Caco-2 (cell line): ENCODE measurements at regions not wholly inside any gene's neighbourhood (a gene's known extent, or its start where the extent isn't known, plus 50 kb on each side); places are given as distances from the start of the nearest gene placed in this dataset.

ENCODE experiments used
- BruUV-seq: library from RNA; stranded (reverse); fragments of 400-500 nt; replicated peaks from 2 replicates; lab custom pipeline; 2021; lab: Mats Ljungman, UMichigan
- CTCF ChIA-PET: fragments of 300-600 bp; sonication (Branson Sonifier 250); formaldehyde crosslinking; loops from one replicate; lab custom pipeline; 2022; ENCODE audit warnings: antibody characterized with exemption; lab: Charles Lee
- POLR2A ChIA-PET: fragments of 300-600 bp; sonication (Branson Sonifier 250); formaldehyde crosslinking; loops from one replicate; lab custom pipeline; 2022; ENCODE audit warnings: antibody characterized with exemption; lab: Charles Lee
- DNase-seq, 2 experiments: peaks; one replicate each; pipeline versions ENCODE4 v3.0.0 to v3.0.0-alpha.2; 2020 to 2022
- H3K27me3 ChIP-seq: replicated peaks from 2 replicates; pipeline ENCODE4 v1.6.0; 2011; ENCODE audit warnings: low read length; ENCODE audit not compliant: control insufficient read depth, insufficient read depth
- H3K36me3 ChIP-seq: 2 replicates; pipeline ENCODE4 v1.5.1; 2011; ENCODE audit warnings: low read length; ENCODE audit not compliant: control insufficient read depth, insufficient read depth
- H3K4me1 ChIP-seq: fragments of 250-450 bp; sonication (Bioruptor Pico); 2 replicates; pipeline ENCODE4 v1.5.1; 2020; ENCODE audit warnings: mild to moderate bottlenecking
- H3K4me3 ChIP-seq: 2 replicates; pipeline ENCODE4 v1.5.1; 2011; ENCODE audit warnings: low read depth, mild to moderate bottlenecking, control low read depth, low read length
- H3K9me3 ChIP-seq: fragments of 250-450 bp; sonication (Bioruptor Pico); 2 replicates; pipeline ENCODE4 v1.5.1; 2020; ENCODE audit warnings: mild to moderate bottlenecking, moderate library complexity
- H3K27ac Mint-ChIP-seq: one replicate; pipeline ENCODE4 v1.8.0; 2022; ENCODE audit warnings: mixed read lengths; ENCODE audit not compliant: unreplicated experiment
- H3K27me3 Mint-ChIP-seq: one replicate; pipeline ENCODE4 v1.8.0; 2022; ENCODE audit warnings: mixed read lengths; ENCODE audit not compliant: insufficient read depth, unreplicated experiment
- H3K36me3 Mint-ChIP-seq: one replicate; pipeline ENCODE4 v1.8.0; 2022; ENCODE audit warnings: mild to moderate bottlenecking, mixed read lengths; ENCODE audit not compliant: insufficient read depth, unreplicated experiment
- H3K4me1 Mint-ChIP-seq: one replicate; pipeline ENCODE4 v1.8.0; 2022; ENCODE audit warnings: low read depth, mixed read lengths; ENCODE audit not compliant: unreplicated experiment
- H3K4me3 Mint-ChIP-seq: one replicate; pipeline ENCODE4 v1.8.0; 2022; ENCODE audit warnings: mild to moderate bottlenecking, moderate library complexity, mixed read lengths; ENCODE audit not compliant: unreplicated experiment
- H3K9me3 Mint-ChIP-seq: one replicate; pipeline ENCODE4 v1.8.0; 2022; ENCODE audit warnings: mixed read lengths; ENCODE audit not compliant: unreplicated experiment
- CTCF ChIP-seq, 2 experiments: fragments of 200-600 bp in 1 of 2; IDR thresholded peaks; 1 replicate in 1 of 2; 2 replicates in 1 of 2; pipeline versions ENCODE4 v1.5.1 to v1.8.0; 2011 to 2022; ENCODE audit warnings: antibody characterized with exemption in 1 of 2, control low read depth in 1 of 2, inconsistent platforms in 1 of 2, low read depth in 1 of 2, low read length in 1 of 2, mild to moderate bottlenecking in 1 of 2, moderate library complexity in 1 of 2; ENCODE audit not compliant: insufficient read depth in 1 of 2, severe bottlenecking in 1 of 2, unreplicated experiment in 1 of 2
- intact Hi-C: fragments of 100-400 bp; cut with micrococcal nuclease; formaldehyde crosslinking; loops from one replicate; pipeline ENCODE4 v1.10.0; 2022; ENCODE audit not compliant: unreplicated experiment

- intact Hi-C loops = no loop called here
- Mint-ChIP-seq H3K27ac (no peak overlapping the region), H3K36me3 (no peaks in the 10 kb centered on the region), H3K4me3 (no peak overlapping the region), H3K4me1 (no peaks in the 10 kb centered on the region), H3K27me3 (peaks cover 3% of the 10 kb centered on the region), H3K9me3 (no peaks in the 10 kb centered on the region)
- Histone ChIP-seq H3K4me3 (no peak overlapping the region), H3K9me3 (no peaks in the 10 kb centered on the region), H3K4me1 (no peaks in the 10 kb centered on the region), H3K27me3 (no peaks in the 10 kb centered on the region), H3K36me3 (no peaks in the 10 kb centered on the region)
- no peak for TF ChIP-seq CTCF (IDR thresholded peaks at IDR 0.05; ENCODE audit: insufficient read depth in 1 of 2, low read depth in 1 of 2, low read length in 1 of 2, severe bottlenecking in 1 of 2, unreplicated experiment in 1 of 2)
- POLR2A ChIA-PET = no interaction called here
- CTCF ChIA-PET = no interaction called here
- DNase-seq = no peak
- BruUV-seq = no TSS peak
Observed at GRCh38 chr2:180905002-180905401, 75.4 kb upstream of the UBE2E3 start.

- intact Hi-C loops = no loop called here
- H3K36me3 Mint-ChIP-seq = no peaks in the 10 kb centered on the region
- Histone ChIP-seq H3K27me3 (no peaks in the 10 kb centered on the region), H3K4me3 (no peak overlapping the region), H3K9me3 (no peaks in the 10 kb centered on the region), H3K4me1 (no peaks in the 10 kb centered on the region), H3K36me3 (no peaks in the 10 kb centered on the region)
- no peak overlapping the region for H3K27ac Mint-ChIP-seq
- no peaks in the 10 kb centered on the region for H3K4me1 Mint-ChIP-seq
- no peak overlapping the region for H3K4me3 Mint-ChIP-seq
- ChIA-PET CTCF (no interaction called here), POLR2A (no interaction called here)
- H3K27me3 Mint-ChIP-seq = peaks cover 9% of the 10 kb centered on the region
- no TSS peak for BruUV-seq
- H3K9me3 Mint-ChIP-seq = no peaks in the 10 kb centered on the region
- DNase-seq = no peak
- TF ChIP-seq CTCF (IDR thresholded peaks at IDR 0.05; ENCODE audit: insufficient read depth in 1 of 2, low read depth in 1 of 2, low read length in 1 of 2, severe bottlenecking in 1 of 2, unreplicated experiment in 1 of 2) = peak in 1 of 2 experiments; percentile 14
Observed at GRCh38 chr2:180901331-180901730, 79.1 kb upstream of the UBE2E3 start.

- TF ChIP-seq CTCF (IDR thresholded peaks at IDR 0.05; ENCODE audit: insufficient read depth in 1 of 2, low read depth in 1 of 2, low read length in 1 of 2, severe bottlenecking in 1 of 2, unreplicated experiment in 1 of 2) = no peak
- H3K9me3 ChIP-seq = no peaks in the 10 kb centered on the region
Observed at GRCh38 chr2:180893752-180894151, 86.7 kb upstream of the UBE2E3 start.

More at GRCh38 chr2:180893752-180894151, 86.7 kb upstream of the UBE2E3 start:
- intact Hi-C loops = no loop called here
- ChIA-PET CTCF (no interaction called here), POLR2A (no interaction called here)
- Histone ChIP-seq H3K4me1 (no peaks in the 10 kb centered on the region), H3K36me3 (no peaks in the 10 kb centered on the region), H3K27me3 (no peaks in the 10 kb centered on the region), H3K4me3 (no peak overlapping the region)
- Mint-ChIP-seq H3K27ac (no peak overlapping the region), H3K27me3 (peaks cover 7% of the 10 kb centered on the region), H3K4me1 (no peaks in the 10 kb centered on the region), H3K9me3 (no peaks in the 10 kb centered on the region), H3K36me3 (no peaks in the 10 kb centered on the region), H3K4me3 (no peak overlapping the region)
- no TSS peak for BruUV-seq
- no peak for DNase-seq
